ENCODE measurements at regions not wholly inside any gene's neighbourhood (a gene's known extent, or its start where the extent isn't known, plus 50 kb on each side); places are given as distances from the start of the nearest gene placed in this dataset.

DNA sequence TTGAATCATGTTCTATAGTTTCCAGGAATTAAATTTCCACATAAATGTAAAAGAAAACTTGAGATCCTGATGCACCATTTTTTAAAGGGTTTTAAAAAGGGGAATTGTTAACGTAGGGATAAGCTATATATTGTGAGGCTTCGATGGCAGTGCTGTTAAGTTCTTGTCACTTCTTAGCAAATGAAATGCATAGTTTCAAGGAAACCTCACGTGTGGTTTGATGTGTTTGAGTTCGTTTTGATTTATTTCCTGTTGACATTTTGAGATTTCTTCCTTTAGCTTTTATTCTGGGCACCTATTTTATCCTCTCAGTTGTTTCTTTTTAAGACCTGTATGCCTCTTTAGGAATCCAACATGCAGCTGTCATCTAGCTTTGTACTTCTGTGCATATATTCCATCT, 301.0 kb downstream of the DOCK8 start:
- no peak for DNase-seq

DNA sequence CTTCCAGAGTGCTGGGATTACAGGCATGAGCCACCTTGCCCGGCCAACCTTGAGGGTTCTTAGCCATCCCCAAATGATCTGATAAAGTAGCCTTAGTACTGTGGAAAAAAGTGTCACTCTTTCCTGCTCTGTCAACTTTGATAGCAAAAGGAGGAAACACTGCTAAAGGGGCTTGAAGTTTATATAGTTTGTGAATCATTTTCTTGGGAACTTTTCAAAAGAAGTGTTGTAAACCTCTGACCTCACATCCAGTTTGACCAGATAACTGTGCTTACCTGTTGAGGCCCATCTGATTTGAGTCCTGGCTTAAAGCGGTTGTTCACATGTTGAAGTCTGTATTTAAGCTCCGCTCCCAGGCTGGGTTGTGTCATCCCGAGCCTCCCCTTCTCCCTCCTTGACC, 303.3 kb downstream of the DOCK8 start:
- no peak for DNase-seq

DNA sequence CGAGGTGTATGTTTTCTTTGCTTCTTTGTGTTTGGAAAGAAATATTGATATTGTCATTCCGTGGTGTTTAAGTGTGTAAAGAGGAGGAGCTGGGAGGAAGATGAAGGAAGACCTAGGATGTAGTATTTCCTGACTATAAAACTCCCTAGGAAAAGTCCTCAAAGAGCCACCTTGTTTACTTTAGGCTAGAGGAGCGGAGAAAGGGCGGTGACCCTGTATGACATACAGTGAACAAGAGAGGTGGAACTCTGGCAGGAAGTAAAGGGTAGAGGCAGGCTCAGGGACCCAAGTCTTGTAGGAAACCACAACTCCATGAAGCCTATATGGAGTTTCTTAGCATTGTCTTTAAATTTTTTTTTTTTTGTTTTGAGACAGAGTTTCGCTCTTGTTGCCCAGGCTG, 303.9 kb downstream of the DOCK8 start:
- no peak for DNase-seq

DNA sequence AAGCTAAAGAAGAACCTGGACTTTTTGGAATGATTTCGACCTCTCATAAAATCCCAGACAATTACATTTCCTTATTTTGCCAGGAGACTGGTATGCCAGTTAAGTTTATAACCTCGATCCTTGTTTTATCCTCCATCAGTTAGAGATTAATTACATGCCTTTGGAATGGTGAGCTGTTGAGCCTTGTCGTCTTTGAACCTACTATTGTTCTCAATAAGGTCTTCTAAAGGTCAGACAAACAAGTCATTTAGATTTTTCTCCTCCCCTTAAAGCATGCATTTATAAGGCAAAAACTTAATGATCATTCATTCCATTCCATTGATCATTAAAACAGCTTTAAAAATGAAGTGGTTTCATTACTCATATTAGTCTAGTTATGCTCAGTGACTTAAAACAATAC, 304.9 kb downstream of the DOCK8 start:
- DNase-seq = no peak

GRCh38 chr9:520302-520701, 305.6 kb downstream of the DOCK8 start:
- no peak for DNase-seq

DNA sequence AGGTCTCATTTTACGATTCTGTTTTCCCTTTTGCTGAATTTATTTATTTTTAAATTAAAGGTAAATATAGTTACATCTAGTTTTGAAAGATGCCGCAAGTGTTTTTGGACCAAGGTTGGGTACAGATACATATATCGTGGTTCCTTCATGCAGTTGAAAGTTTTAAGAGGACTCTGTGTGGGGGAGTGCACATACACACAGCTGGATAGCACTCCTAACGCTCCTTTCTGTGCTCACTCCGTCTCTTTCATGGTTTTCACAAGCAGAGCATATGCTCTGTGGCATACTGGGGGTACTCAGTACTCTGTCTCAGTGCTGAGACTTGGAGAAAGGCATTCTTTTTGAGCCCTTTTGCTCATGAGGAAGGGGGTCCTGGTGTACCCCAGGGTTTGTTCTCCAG, 307.5 kb downstream of the DOCK8 start:
- no peak for DNase-seq

DNA sequence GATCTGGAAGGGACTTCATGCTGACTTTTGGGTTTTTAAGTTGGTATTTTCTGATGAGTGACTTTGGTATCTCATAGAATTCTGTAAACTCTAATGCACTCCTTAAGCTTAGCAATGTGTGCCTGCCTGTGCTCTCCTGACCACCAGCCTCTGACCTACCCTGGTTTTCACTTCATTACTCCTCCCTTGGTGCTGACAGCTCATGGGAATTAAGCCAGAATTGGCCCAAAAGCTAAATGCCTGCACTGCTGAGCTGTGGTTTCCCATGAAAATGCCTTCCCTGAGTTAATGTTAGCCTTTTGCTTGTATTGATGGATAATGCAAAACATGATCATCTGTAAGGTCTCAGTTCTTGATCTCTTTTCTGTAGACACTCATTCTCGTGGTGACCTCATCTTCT, 308.0 kb downstream of the DOCK8 start:
- DNase-seq = peak in 1 of 58 donors; percentile 11

GRCh38 chr9:523444-523843, 308.8 kb downstream of the DOCK8 start:
- DNase-seq = no peak

GRCh38 chr9:524008-524407, 309.3 kb downstream of the DOCK8 start:
- no peak for DNase-seq

- no peak for DNase-seq
Observed at GRCh38 chr9:526904-527591, 312.4 kb downstream of the DOCK8 start.

DNA sequence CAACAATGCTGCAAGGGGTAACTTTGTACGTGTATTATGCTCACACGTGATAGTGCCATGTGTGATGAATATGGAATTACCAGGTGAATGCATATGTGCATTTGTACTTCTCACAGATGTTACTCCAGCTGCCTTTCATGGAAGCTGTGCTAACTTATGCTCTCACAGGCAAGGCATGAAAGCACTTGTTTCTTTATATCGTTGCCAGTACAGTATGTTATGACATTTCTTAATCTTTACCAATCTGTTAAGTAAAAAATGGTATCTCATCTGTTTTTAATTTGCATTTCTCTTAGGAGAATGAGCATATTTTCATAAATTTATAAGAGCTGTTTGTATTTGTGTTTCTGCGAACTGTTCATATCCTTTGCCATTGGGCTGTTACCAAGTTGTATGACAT, 311.8 kb upstream of the DMRT1 start:
- DNase-seq = no peak

DNA sequence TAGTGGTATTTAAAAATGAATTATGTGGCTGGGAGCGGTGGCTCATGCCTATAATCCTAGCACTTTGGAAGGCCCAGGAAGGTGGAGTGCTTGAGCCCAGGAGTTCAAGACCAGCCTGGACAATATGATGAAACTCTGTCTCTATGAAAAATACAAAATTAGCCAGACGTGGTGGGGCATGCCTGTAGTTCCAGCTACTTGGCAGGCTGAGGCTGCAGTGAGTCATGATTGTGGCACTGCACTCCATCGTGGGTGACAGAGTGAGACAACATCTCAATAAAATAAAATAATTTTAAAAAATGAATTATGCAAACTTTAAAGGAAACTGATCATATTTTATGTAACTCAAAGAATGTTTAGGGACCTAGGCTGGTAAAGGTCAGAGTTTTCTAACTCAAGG, 310.8 kb upstream of the DMRT1 start:
- DNase-seq = peak in 9 of 58 donors; percentile 1 to 33 (median 7)

DNA sequence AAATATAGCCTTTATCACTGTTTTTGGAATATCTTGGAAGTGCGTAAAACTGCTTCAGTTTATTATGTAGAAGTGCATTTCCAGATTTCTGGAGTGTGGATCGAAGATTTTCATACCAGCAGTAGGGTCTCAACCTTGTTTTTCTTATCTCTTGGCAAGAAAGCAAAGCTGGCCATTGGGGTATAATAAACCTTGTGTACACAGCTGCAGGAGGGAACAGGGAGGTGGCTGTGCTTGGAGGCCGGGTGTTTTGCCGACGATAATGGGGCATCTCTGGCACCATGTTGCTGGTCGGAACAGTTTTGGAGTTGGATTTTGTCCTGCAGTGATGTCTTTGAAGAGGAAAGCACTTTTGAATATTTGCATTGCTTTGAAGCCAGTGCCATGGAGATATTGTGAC, 308.8 kb upstream of the DMRT1 start:
- DNase-seq = no peak

- peak in 54 of 58 donors; percentile 21 to 90 (median 70) for DNase-seq
Observed at GRCh38 chr9:534886-535285, 306.6 kb upstream of the DMRT1 start.

- DNase-seq = no peak
Observed at GRCh38 chr9:535356-535755, 306.1 kb upstream of the DMRT1 start.

DNA sequence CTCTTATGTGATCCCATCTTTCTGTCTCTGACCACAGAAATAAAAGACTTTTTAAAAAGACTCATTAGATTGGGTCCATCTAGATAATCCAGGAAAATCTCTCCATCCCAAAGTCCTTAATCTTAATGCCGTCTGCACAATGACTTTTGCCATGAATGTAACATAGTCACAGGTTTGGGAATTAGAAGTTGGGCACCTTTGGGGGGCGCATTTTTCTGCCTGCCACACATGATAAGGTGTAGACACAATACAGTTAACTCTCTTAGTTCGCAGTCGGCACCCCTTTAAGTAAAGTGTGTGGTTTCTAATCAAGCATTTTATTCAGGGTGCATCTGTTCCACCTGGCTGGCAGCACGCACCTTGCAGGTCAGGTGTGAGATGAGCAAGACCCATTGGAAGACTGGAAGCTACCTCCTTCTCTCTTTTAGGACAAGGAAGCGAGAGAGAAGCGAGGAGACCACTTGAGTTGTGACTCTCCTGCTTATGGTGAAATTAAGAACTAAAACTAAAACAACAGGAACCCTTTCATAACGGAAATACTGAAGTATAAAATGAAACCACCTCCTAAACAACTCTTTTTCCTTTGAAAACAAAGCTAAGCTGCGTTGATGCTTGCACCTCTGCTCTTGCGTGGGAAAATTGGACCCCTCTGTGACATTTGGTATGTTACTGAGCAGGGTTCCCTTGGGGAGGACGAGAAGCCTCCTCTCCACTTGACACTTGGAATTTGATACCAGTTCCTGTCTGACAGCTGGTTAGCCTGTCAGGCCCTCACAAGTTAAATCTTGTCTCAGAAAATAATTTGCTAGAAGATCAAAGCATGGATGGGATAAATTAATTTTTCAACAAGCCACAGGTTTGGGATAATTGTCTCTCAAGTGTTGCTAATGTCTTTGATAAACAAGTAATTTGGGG, 304.6 kb upstream of the DMRT1 start:
- no peak for DNase-seq

DNA sequence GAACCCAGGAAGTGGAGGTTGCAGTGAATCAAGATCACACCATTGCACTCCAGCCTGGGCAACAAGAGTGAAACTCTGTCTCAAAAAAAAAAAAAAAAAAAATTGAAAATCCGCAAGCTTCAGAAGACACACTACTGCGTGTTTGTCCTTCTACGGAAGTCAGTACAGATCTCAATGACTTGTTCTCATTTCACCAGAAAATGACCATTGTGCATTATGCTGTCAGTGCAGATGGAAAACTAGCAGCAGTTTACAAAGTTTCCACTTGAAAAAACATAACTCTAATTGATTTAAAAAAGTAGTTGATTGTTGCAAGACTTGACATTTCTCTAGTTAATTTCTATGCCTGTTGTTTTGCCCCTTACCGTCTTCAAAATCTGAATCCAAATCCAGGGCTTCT, 298.0 kb upstream of the DMRT1 start:
- DNase-seq = peak in 1 of 58 donors; percentile 20

GRCh38 chr9:545480-545879, 296.0 kb upstream of the DMRT1 start:
- DNase-seq = peak in 21 of 58 donors; percentile 10 to 55 (median 28)

DNA sequence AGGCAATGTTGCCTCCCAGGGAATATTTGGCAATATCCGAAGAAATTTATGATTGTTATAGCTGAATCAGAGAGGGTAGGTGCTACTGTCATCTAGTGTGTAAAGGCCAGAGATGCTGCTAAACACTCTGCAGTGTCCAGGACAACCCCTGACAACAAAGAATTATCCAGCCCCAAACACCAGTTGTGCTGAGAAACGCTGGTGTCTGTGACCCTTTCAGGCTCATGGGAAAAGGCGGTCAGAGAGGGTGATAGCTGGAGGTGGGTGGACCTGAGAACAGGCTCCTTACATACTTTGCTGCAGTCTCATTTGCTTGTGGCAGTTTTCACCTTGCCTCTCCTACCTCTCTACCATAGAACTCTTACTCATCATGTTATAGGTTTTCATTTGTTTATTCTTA, 295.3 kb upstream of the DMRT1 start:
- DNase-seq = peak in 1 of 58 donors; percentile 11

DNA sequence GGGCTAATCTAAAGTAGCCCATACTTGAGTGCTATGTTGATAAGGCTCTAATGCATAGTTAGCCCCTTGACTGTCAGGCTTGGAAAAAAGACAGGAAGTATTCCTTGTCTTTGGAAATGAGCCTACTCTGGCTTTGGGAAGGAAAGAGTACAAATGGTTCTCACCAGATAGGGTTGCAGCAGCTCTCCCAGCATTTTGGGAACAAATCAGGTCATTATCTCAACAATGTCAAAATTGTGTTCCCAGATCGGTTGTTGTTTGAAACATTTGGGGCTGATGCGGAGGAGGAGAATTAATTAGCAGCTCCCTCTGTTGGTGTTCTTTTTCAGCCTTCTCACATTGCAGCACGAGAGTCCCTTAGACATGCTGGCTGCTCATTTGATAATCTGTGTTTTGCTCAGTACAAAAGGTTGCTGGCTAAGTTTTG, 294.7 kb upstream of the DMRT1 start:
- DNase-seq = peak in 27 of 58 donors; percentile 11 to 73 (median 36)

DNA sequence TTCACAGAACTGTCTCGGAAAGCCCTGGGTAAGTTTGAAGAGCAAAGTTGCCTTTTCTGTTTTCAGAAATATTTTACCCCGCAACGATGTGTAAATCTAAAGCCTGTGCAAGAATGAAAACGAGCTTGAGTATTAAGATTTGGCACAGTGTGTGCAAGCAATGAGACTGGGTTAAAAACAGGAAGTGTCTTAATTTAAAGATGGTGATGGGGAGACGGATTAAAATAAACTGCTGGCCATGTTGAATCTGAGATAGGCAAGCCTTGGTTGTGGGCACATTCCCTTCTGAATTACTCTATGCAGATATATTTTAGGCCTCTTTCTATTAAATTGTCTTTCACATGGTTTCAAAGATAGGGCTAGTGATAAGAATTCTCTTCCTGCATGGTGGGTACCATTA, 294.2 kb upstream of the DMRT1 start:
- DNase-seq = no peak

DNA sequence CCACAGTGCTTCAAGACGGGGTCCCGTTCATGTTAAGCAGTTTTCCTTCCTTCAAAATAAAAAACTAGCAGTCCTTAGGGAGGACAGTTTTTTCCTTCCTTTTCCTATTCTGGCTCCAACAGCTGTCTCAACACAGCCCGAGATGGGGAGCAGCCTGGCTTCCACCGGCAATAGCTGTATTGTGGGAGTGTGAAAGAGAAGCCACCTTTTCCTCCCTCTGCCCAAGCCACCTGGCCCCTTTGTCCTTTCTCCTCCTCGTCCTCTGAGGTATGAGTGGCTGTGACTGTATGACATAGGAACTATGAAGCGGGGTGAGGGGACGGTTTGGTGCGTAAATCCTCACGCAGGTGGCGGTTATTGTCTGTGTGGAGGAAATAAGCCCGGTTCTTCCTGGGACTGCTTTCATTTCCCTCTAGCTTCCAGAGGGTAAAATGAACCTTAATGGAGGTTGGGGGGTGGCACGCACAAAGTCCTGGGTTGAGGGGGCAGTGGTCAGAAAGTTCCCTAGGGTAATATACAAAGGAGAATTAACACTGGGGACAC, 292.0 kb upstream of the DMRT1 start:
- no peak for DNase-seq
